CD4-positive, alpha-beta memory T cell (primary cell): ENCODE measurements at regions not wholly inside any gene's neighbourhood (a gene's known extent, or its start where the extent isn't known, plus 50 kb on each side); places are given as distances from the start of the nearest gene placed in this dataset.

ENCODE experiments used
- CTCF ChIA-PET: fragments of 350-600 bp; sonication (Branson Sonifier 250); formaldehyde crosslinking; loops from one replicate; lab custom pipeline; 2021; ENCODE audit warnings: inconsistent platforms; ENCODE audit not compliant: partially characterized antibody; lab: Charles Lee
- POLR2A ChIA-PET: fragments of 350-600 bp; sonication (Branson Sonifier 250); formaldehyde crosslinking; loops from one replicate; lab custom pipeline; 2021; ENCODE audit not compliant: partially characterized antibody; lab: Charles Lee
- DNase-seq, 5 donors: peaks; one replicate each; pipeline versions ENCODE4 v3.0.0 to v3.0.0-alpha.2; 2020 to 2022; ENCODE audit warnings: mixed read lengths in 1 of 5
- H3K27ac ChIP-seq: one replicate; pipeline ENCODE4 v1.7.0; 2013; ENCODE audit warnings: low read depth, low read length
- H3K27me3 ChIP-seq: 2 replicates; pipeline ENCODE4 v1.7.0; 2013; ENCODE audit warnings: mild to moderate bottlenecking, low read length, moderate library complexity; ENCODE audit not compliant: insufficient read depth
- H3K36me3 ChIP-seq: 2 replicates; pipeline ENCODE4 v1.7.0; 2013; ENCODE audit warnings: mild to moderate bottlenecking, low read length, moderate library complexity; ENCODE audit not compliant: insufficient read depth
- H3K4me1 ChIP-seq: 2 replicates; pipeline ENCODE4 v1.7.0; 2013; ENCODE audit warnings: mild to moderate bottlenecking, low read length, moderate library complexity; ENCODE audit not compliant: insufficient read depth
- H3K4me3 ChIP-seq, 2 donors: one replicate each; pipeline ENCODE4 v1.7.0; 2013; ENCODE audit warnings: low read length in 2 of 2, mild to moderate bottlenecking in 1 of 2
- H3K9me3 ChIP-seq, 2 donors: one replicate each; pipeline ENCODE4 v1.7.0; 2013; ENCODE audit warnings: low read length in 2 of 2, control low read depth in 1 of 2; ENCODE audit not compliant: control insufficient read depth in 1 of 2
- H3K27ac Mint-ChIP-seq, 7 donors: one replicate each; pipeline ENCODE4 v1.8.0; 2020 to 2021; ENCODE audit warnings: mixed read lengths in 7 of 7, mild to moderate bottlenecking in 6 of 7, inconsistent platforms in 3 of 7, moderate library complexity in 3 of 7
- H3K27me3 Mint-ChIP-seq, 2 donors: one replicate each; pipeline ENCODE4 v1.8.0; 2020 to 2021; ENCODE audit warnings: mixed read lengths in 2 of 2
- H3K36me3 Mint-ChIP-seq, 2 donors: one replicate each; pipeline ENCODE4 v1.8.0; 2020 to 2021; ENCODE audit warnings: mixed read lengths in 2 of 2, inconsistent platforms in 1 of 2, mild to moderate bottlenecking in 1 of 2
- H3K4me1 Mint-ChIP-seq, 4 donors: one replicate each; pipeline ENCODE4 v1.8.0; 2020 to 2021; ENCODE audit warnings: mixed read lengths in 4 of 4, mild to moderate bottlenecking in 1 of 4
- H3K4me3 Mint-ChIP-seq, 8 donors: one replicate each; pipeline ENCODE4 v1.8.0; 2020 to 2021; ENCODE audit warnings: mixed read lengths in 8 of 8, mild to moderate bottlenecking in 7 of 8, moderate library complexity in 6 of 8, inconsistent platforms in 3 of 8
- H3K9me3 Mint-ChIP-seq, 8 donors: one replicate each; pipeline ENCODE4 v1.8.0; 2020 to 2021; ENCODE audit warnings: mixed read lengths in 8 of 8, mild to moderate bottlenecking in 5 of 8, inconsistent platforms in 3 of 8, moderate library complexity in 1 of 8
- intact Hi-C: fragments of 100-400 bp; cut with micrococcal nuclease; formaldehyde crosslinking; loops from one replicate; pipeline ENCODE4 v1.15.1; 2023

DNA sequence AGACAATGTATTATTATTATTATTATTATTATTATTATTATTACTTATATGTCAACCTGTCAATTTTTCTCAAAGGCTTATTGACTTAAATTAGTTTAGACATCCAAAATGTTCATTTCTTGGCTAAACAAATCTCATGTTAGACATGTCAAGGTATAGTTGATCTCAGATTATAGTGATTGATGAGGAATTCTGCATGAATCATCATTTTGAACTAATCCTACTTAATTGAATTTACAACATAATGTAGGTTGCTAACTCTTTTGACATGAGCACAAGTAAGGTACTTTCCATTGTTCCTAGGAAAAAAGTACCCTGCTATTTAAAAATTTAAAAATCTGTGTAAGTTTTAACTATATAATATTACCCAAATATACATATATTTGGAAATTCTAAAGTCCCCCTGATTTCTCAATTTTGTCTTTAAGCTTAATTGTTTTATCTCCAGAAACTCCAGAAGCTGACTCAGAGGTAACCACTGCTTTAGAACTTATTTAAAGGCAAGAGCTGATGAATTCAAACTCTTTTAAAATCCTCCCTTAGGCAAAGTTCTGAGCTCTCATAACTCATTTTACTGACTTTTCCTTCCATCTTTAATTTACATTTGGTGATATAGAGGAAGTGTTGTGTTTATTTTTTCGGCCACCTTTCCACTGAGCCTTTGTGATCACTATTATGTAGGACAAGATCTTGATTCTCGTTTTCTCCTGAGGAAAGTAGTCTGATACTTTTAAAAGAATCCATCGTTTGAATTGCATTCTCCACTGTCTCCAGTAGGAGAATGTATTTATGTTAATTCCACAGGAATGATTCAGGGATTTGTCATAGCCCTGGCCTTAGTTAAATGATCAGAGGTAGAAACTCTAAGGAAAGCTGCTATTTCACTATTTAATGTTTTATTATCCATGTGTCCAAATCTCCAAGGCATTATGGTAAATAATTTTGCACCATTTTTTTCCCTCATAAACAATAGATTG, 1304.5 kb downstream of the AACS start:
- Histone ChIP-seq H3K27me3 (no peaks in the 10 kb centered on the region), H3K27ac (no peak overlapping the region), H3K4me1 (no peaks in the 10 kb centered on the region), H3K9me3 (no peaks in the 10 kb centered on the region), H3K36me3 (no peaks in the 10 kb centered on the region), H3K4me3 (no peak overlapping the region)
- Mint-ChIP-seq H3K36me3 (no peaks in the 10 kb centered on the region), H3K4me3 (no peak overlapping the region), H3K4me1 (no peaks in the 10 kb centered on the region), H3K9me3 (peaks cover 0 to 3% (median 0%) of the 10 kb centered on the region in 8 donors), H3K27me3 (peaks cover 0 to 1% of the 10 kb centered on the region in 2 donors), H3K27ac (no peak overlapping the region)
- DNase-seq: no peak
- ChIA-PET POLR2A (no interaction called here), CTCF (no interaction called here)
- intact Hi-C loops: no loop called here

DNA sequence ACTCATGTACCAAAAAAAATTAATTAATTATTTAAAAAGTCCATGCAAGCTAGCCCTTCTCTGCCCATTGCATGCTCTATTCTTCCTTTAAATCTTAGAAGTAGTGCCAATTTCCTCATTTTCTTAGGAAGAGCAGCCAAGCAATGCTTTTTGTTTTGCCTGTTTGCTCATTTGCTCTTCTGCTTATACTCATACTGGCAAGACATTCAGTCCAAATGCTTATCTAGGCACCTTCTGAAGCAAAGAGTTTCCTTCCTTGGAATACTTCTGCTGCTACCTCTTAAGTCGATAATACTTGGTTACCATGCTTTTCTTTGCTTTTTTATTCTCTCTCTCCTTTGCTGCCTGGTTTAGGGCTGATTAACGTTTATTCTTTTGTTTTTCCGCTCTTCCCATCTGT, 1318.3 kb downstream of the AACS start:
- no peak overlapping the region for H3K27ac ChIP-seq
- peaks cover 0 to 10% (median 0%) of the 10 kb centered on the region in 4 donors for H3K4me1 Mint-ChIP-seq
- H3K27ac Mint-ChIP-seq: no peak overlapping the region
- no peak overlapping the region for H3K4me3 Mint-ChIP-seq
- H3K4me1 ChIP-seq: no peaks in the 10 kb centered on the region
- ChIA-PET CTCF (no interaction called here), POLR2A (no interaction called here)
- no peaks in the 10 kb centered on the region for H3K36me3 ChIP-seq
- H3K36me3 Mint-ChIP-seq: no peaks in the 10 kb centered on the region
- no peaks in the 10 kb centered on the region for H3K9me3 ChIP-seq
- H3K27me3 ChIP-seq: no peaks in the 10 kb centered on the region
- no peak for DNase-seq
- H3K27me3 Mint-ChIP-seq: peaks cover 0 to 2% of the 10 kb centered on the region in 2 donors
- H3K4me3 ChIP-seq: no peak overlapping the region
- H3K9me3 Mint-ChIP-seq: peaks cover 2 to 11% (median 6%) of the 10 kb centered on the region in 8 donors
- intact Hi-C loops: no loop called here

DNA sequence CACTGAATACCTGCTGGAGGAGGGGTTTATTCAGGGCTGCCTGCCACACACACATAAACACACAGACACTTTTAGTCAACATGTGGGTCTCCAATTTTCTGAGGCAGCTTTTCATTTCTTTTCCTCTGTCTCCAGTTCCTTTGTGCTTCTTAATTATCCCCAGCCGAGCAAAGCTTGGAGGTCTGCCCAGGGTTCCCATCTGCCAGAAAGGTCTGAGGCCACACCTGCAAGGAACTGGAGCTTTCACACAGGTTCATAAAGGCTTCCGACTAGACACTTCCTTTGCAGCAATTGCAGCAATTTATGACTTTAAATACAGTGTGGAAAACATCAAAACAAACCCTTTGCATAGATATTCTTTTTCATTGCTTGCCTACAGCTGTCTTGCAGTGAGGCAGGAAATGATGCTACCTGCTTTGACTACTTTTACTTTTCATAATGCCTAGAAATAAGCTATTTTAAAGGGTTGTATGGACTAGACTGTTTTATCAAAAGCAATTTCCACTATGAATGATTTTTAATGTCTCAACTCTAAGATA, 1318.9 kb downstream of the AACS start:
- Mint-ChIP-seq H3K4me1 (peaks cover 0 to 10% (median 0%) of the 10 kb centered on the region in 4 donors), H3K9me3 (peaks cover 2 to 11% (median 7%) of the 10 kb centered on the region in 8 donors), H3K27me3 (peaks cover 0 to 2% of the 10 kb centered on the region in 2 donors), H3K36me3 (no peaks in the 10 kb centered on the region), H3K4me3 (peak overlapping the region in 2 of 8 donors; percentile 4 to 52), H3K27ac (peak overlapping the region in 2 of 7 donors; percentile 13 to 74)
- H3K36me3 ChIP-seq: no peaks in the 10 kb centered on the region
- no peaks in the 10 kb centered on the region for H3K9me3 ChIP-seq
- peak in 1 of 5 donors; percentile 3 for DNase-seq
- intact Hi-C loops: no loop called here
- no peak overlapping the region for H3K4me3 ChIP-seq
- ChIA-PET POLR2A (no interaction called here), CTCF (no interaction called here)
- no peaks in the 10 kb centered on the region for H3K4me1 ChIP-seq
- no peak overlapping the region for H3K27ac ChIP-seq
- H3K27me3 ChIP-seq: no peaks in the 10 kb centered on the region

DNA sequence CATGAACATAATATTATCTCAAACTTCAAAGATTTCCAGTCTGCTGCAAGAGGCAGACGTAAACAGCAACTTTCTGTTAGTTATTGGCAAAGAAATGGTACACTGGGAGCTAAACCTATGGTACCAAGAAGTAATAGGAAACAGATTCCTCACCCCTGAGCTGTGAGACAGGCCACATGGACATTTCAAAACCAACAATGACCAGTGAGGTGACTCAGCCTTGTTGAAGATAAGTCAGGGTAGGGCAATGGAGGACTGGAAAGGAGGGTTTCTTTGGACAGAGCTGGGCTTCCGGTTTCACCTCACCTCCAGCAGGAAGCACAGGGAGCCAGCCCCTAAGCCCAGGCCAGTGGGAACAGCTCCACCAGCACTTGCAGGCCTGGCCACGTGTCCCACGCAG, 1320.5 kb downstream of the AACS start:
- Mint-ChIP-seq H3K27ac (no peak overlapping the region), H3K9me3 (peaks cover 0 to 9% (median 6%) of the 10 kb centered on the region in 8 donors), H3K4me1 (peaks cover 0 to 15% (median 0%) of the 10 kb centered on the region in 4 donors), H3K36me3 (no peaks in the 10 kb centered on the region), H3K27me3 (peaks cover 0 to 2% of the 10 kb centered on the region in 2 donors), H3K4me3 (no peak overlapping the region)
- H3K9me3 ChIP-seq: no peaks in the 10 kb centered on the region
- no peak overlapping the region for H3K27ac ChIP-seq
- H3K4me1 ChIP-seq: no peaks in the 10 kb centered on the region
- intact Hi-C loops: no loop called here
- no peaks in the 10 kb centered on the region for H3K27me3 ChIP-seq
- no peaks in the 10 kb centered on the region for H3K36me3 ChIP-seq
- CTCF ChIA-PET: no interaction called here
- H3K4me3 ChIP-seq: no peak overlapping the region
- POLR2A ChIA-PET: no interaction called here
- DNase-seq: no peak

DNA sequence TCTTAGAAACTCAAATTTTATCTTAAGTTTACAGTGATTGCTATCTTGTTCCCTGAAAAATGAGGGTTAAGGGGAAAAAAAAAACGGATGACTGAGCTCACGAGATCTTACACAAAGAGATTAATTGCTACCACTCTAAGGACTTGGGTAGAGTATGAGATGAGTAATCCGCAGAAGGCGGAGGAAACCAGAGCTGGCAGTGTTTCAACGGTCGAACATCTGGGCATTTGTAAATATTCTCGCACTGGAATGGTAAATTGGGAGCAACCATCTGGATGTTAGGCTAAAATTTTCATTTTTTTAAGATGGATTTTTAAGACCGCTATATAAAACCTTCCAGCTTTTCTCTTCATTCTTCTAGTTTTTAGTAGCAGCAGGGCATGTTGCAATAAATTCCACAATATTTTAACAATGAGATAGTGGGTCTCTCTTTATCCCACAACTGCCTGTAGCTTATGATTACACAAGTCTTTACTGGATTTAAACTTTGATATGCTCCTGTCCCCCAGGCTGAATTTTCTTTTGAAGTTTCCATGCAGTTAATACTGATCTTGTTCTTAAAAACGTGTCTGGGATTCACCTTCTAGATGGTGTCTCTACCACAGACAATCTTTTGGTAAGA, 1324.1 kb downstream of the AACS start:
- Histone ChIP-seq H3K36me3 (no peaks in the 10 kb centered on the region), H3K27me3 (no peaks in the 10 kb centered on the region), H3K4me3 (no peak overlapping the region), H3K27ac (no peak overlapping the region), H3K4me1 (no peaks in the 10 kb centered on the region), H3K9me3 (no peaks in the 10 kb centered on the region)
- H3K27me3 Mint-ChIP-seq: peaks cover 0 to 2% of the 10 kb centered on the region in 2 donors
- intact Hi-C loops: no loop called here
- H3K27ac Mint-ChIP-seq: no peak overlapping the region
- no peaks in the 10 kb centered on the region for H3K36me3 Mint-ChIP-seq
- H3K4me3 Mint-ChIP-seq: no peak overlapping the region
- DNase-seq: no peak
- H3K4me1 Mint-ChIP-seq: peaks cover 0 to 8% (median under 1%) of the 10 kb centered on the region in 4 donors
- POLR2A ChIA-PET: no interaction called here
- CTCF ChIA-PET: no interaction called here
- H3K9me3 Mint-ChIP-seq: peaks cover 0 to 6% (median 1%) of the 10 kb centered on the region in 8 donors

DNA sequence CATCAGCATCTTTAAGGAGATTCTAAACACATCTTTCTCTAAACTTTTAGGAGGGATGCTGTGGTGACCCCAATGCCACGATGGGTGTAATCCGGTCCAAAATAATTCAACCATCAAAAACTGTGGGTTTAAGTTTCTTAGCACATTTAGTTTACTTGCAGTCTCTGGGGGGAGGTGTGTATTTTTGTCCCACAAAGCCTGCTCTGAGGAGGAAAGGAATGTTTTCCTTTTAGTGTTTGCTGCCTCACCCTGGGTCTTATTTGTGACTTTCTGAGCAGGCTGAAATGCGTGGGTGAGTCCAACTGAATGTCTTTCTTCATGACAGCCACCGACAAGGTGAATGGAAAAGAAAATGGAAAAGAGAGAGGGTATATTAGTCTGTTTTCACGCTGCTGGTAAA, 1324.7 kb downstream of the AACS start:
- ChIA-PET CTCF (no interaction called here), POLR2A (no interaction called here)
- Mint-ChIP-seq H3K27me3 (peaks cover 0 to 3% of the 10 kb centered on the region in 2 donors), H3K4me1 (peaks cover 0 to 8% (median under 1%) of the 10 kb centered on the region in 4 donors), H3K27ac (no peak overlapping the region), H3K9me3 (peaks cover 0 to 6% (median 1%) of the 10 kb centered on the region in 8 donors), H3K4me3 (no peak overlapping the region), H3K36me3 (no peaks in the 10 kb centered on the region)
- Histone ChIP-seq H3K4me3 (no peak overlapping the region), H3K27me3 (no peaks in the 10 kb centered on the region), H3K4me1 (no peaks in the 10 kb centered on the region), H3K27ac (no peak overlapping the region), H3K36me3 (no peaks in the 10 kb centered on the region), H3K9me3 (no peaks in the 10 kb centered on the region)
- intact Hi-C loops: no loop called here
- no peak for DNase-seq

DNA sequence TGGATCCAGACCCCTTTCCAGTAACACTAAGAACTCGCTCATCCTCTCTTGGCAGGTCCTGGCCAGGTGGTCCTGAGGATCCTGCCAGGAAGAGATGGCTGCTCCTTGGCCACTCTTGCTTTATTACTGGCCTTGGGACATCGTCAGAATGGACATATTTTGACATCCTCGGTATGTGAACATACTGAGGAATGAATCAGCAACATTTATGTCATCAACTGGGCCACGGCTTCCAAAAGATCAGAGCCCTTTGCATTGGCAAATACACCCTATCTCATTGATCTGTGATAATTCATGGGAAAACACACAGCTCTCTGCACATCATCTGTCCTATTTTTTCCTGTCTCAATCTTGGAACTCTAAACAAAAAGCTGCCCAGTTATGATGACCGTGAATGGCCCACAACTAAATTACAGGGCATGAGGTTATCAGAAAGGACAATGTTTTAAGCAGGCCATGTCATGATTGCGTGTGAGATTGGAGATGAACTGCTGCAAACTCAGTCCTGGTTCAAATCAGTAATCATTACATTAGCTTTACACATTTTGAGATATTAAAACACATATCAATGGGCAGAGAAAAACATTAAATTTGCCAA, 1325.8 kb downstream of the AACS start:
- no peaks in the 10 kb centered on the region for H3K36me3 Mint-ChIP-seq
- no peaks in the 10 kb centered on the region for H3K36me3 ChIP-seq
- H3K4me3 ChIP-seq: no peak overlapping the region
- peaks cover 0 to 3% of the 10 kb centered on the region in 2 donors for H3K27me3 Mint-ChIP-seq
- H3K27ac ChIP-seq: no peak overlapping the region
- H3K4me1 Mint-ChIP-seq: peaks cover 0 to 5% (median under 1%) of the 10 kb centered on the region in 4 donors
- no peak overlapping the region for H3K27ac Mint-ChIP-seq
- no peaks in the 10 kb centered on the region for H3K9me3 ChIP-seq
- intact Hi-C loops: no loop called here
- ChIA-PET POLR2A (no interaction called here), CTCF (no interaction called here)
- no peak for DNase-seq
- no peak overlapping the region for H3K4me3 Mint-ChIP-seq
- H3K27me3 ChIP-seq: no peaks in the 10 kb centered on the region
- H3K9me3 Mint-ChIP-seq: peaks cover 0 to 9% (median 1%) of the 10 kb centered on the region in 8 donors
- H3K4me1 ChIP-seq: no peaks in the 10 kb centered on the region
